Stimulated activated CD8-positive, alpha-beta memory T cell treated with anti-CD3 and anti-CD28 coated beads, Interleukin-12 subunit alpha, Interleukin-12 subunit beta, amount 100 ng/mL, for 24 hours (primary cell): ENCODE measurements at regions not wholly inside any gene's neighbourhood (a gene's known extent, or its start where the extent isn't known, plus 50 kb on each side); places are given as distances from the start of the nearest gene placed in this dataset.

Source experiments
- DNase-seq: peaks from one replicate; pipeline ENCODE4 v3.0.0-alpha.2; 2020; ENCODE audit errors: extremely low read depth

- DNase-seq: no peak
These were observed 103.3 kb upstream of the B3GAT1 start for GRCh38 chr11:134515081-134515960.

GRCh38 chr11:134514354-134514951, 102.4 kb upstream of the B3GAT1 start:
- DNase-seq: no peak

GRCh38 chr11:134513585-134514120, 101.6 kb upstream of the B3GAT1 start:
- DNase-seq: no peak

- no peak for DNase-seq
These were observed 100.8 kb upstream of the B3GAT1 start for GRCh38 chr11:134512571-134513538.

- no peak for DNase-seq
These were observed 100.0 kb upstream of the B3GAT1 start for GRCh38 chr11:134512061-134512460.

- no peak for DNase-seq
These were observed 99.2 kb upstream of the B3GAT1 start for GRCh38 chr11:134511255-134511654.

GRCh38 chr11:134510233-134511040, 98.4 kb upstream of the B3GAT1 start:
- no peak for DNase-seq

- DNase-seq: no peak
These were observed 97.6 kb upstream of the B3GAT1 start for GRCh38 chr11:134509381-134510232.

GRCh38 chr11:134508219-134508990, 96.4 kb upstream of the B3GAT1 start:
- no peak for DNase-seq

GRCh38 chr11:134506046-134506445, 94.0 kb upstream of the B3GAT1 start:
- DNase-seq: no peak

GRCh38 chr11:134505125-134505524, 93.1 kb upstream of the B3GAT1 start:
- DNase-seq: no peak

- no peak for DNase-seq
These were observed 92.3 kb upstream of the B3GAT1 start for GRCh38 chr11:134504146-134504905.

GRCh38 chr11:134503596-134503995, 91.6 kb upstream of the B3GAT1 start:
- no peak for DNase-seq

GRCh38 chr11:134503100-134503499, 91.1 kb upstream of the B3GAT1 start:
- DNase-seq: no peak

- DNase-seq: no peak
These were observed 90.1 kb upstream of the B3GAT1 start for GRCh38 chr11:134502153-134502550.

- DNase-seq: no peak
These were observed 89.5 kb upstream of the B3GAT1 start for GRCh38 chr11:134501406-134502152.

- DNase-seq: no peak
These were observed 88.6 kb upstream of the B3GAT1 start for GRCh38 chr11:134500621-134501020.

- DNase-seq: no peak
These were observed 87.9 kb upstream of the B3GAT1 start for GRCh38 chr11:134499990-134500389.
